CD4-positive, alpha-beta T cell treated with Interleukin-10 for 1 hour (primary cell): ENCODE measurements at regions not wholly inside any gene's neighbourhood (a gene's known extent, or its start where the extent isn't known, plus 50 kb on each side); places are given as distances from the start of the nearest gene placed in this dataset.

ENCODE experiments used
- DNase-seq: peaks from one replicate; pipeline ENCODE4 v3.0.0-alpha.2; 2020

- DNase-seq, result no peak
Measured at GRCh38 chr13:105063676-105064075, 1471.8 kb downstream of the EFNB2 start.

- no peak for DNase-seq
Measured at GRCh38 chr13:105059786-105060185, 1475.7 kb downstream of the EFNB2 start.

- no peak for DNase-seq
Measured at GRCh38 chr13:105058517-105058916, 1476.9 kb downstream of the EFNB2 start.

GRCh38 chr13:105052711-105053110, 1482.8 kb downstream of the EFNB2 start:
- DNase-seq, result no peak

- no peak for DNase-seq
Measured at GRCh38 chr13:105050686-105051085, 1484.8 kb downstream of the EFNB2 start.

GRCh38 chr13:105048677-105049076, 1486.8 kb downstream of the EFNB2 start:
- no peak for DNase-seq

GRCh38 chr13:105047676-105048295, 1487.7 kb downstream of the EFNB2 start:
- DNase-seq, result no peak

- DNase-seq, result no peak
Measured at GRCh38 chr13:105037110-105037509, 1498.4 kb downstream of the EFNB2 start.

GRCh38 chr13:105035092-105035491, 1500.4 kb downstream of the EFNB2 start:
- DNase-seq, result no peak

GRCh38 chr13:105033999-105034398, 1501.5 kb downstream of the EFNB2 start:
- no peak for DNase-seq

- no peak for DNase-seq
Measured at GRCh38 chr13:105031306-105031705, 1504.2 kb downstream of the EFNB2 start.

- no peak for DNase-seq
Measured at GRCh38 chr13:105030851-105031250, 1504.6 kb downstream of the EFNB2 start.

GRCh38 chr13:105019073-105019472, 1516.4 kb downstream of the EFNB2 start:
- no peak for DNase-seq

GRCh38 chr13:105016266-105016665, 1519.2 kb downstream of the EFNB2 start:
- DNase-seq, result no peak

GRCh38 chr13:105008604-105009003, 1526.9 kb downstream of the EFNB2 start:
- no peak for DNase-seq

GRCh38 chr13:105007166-105007808, 1528.2 kb downstream of the EFNB2 start:
- no peak for DNase-seq

GRCh38 chr13:104996022-104996421, 1539.4 kb downstream of the EFNB2 start:
- no peak for DNase-seq

GRCh38 chr13:104993708-104994107, 1541.8 kb downstream of the EFNB2 start:
- no peak for DNase-seq

GRCh38 chr13:104987621-104988020, 1547.8 kb downstream of the EFNB2 start:
- DNase-seq, result no peak

GRCh38 chr13:104984296-104984818, 1551.1 kb downstream of the EFNB2 start:
- peak; percentile 27 for DNase-seq

- DNase-seq, result no peak
Measured at GRCh38 chr13:104983601-104984000, 1551.9 kb downstream of the EFNB2 start.

- DNase-seq, result no peak
Measured at GRCh38 chr13:104980586-104980985, 1554.9 kb downstream of the EFNB2 start.

GRCh38 chr13:104979281-104980030, 1556.0 kb downstream of the EFNB2 start:
- no peak for DNase-seq

GRCh38 chr13:104976986-104977385, 1558.5 kb downstream of the EFNB2 start:
- DNase-seq, result no peak
